Kidney epithelial cell (primary cell): ENCODE measurements at regions not wholly inside any gene's neighbourhood (a gene's known extent, or its start where the extent isn't known, plus 50 kb on each side); places are given as distances from the start of the nearest gene placed in this dataset.
"Not testable (repeated sequence)": the region's sequence is repeated elsewhere in the genome, so short reads cannot be mapped to it uniquely, and the experiment has no call there.

Source experiments
- DNase-seq: peaks from one replicate; pipeline ENCODE4 v3.0.0-alpha.2; 2010; ENCODE audit warnings: low read depth
- H3K27me3 ChIP-seq: 2 replicates; pipeline ENCODE4 v1.6.0; 2011; ENCODE audit warnings: low read length; ENCODE audit not compliant: control insufficient read depth, insufficient read depth
- H3K36me3 ChIP-seq: 2 replicates; pipeline ENCODE4 v1.5.1; 2011; ENCODE audit warnings: low read length; ENCODE audit not compliant: control insufficient read depth, insufficient read depth
- H3K4me3 ChIP-seq: 2 replicates; pipeline ENCODE4 v1.5.1; 2011; ENCODE audit warnings: low read depth, mild to moderate bottlenecking, control low read depth, low read length
- TF ChIP-seq, protein P1 (sequence below): IDR thresholded peaks from 2 replicates; pipeline ENCODE4 v1.5.1; 2011; ENCODE audit warnings: mild to moderate bottlenecking, moderate library complexity, low read length, control low read depth, inconsistent platforms; ENCODE audit not compliant: insufficient read depth, poor library complexity, severe bottlenecking

DNA sequence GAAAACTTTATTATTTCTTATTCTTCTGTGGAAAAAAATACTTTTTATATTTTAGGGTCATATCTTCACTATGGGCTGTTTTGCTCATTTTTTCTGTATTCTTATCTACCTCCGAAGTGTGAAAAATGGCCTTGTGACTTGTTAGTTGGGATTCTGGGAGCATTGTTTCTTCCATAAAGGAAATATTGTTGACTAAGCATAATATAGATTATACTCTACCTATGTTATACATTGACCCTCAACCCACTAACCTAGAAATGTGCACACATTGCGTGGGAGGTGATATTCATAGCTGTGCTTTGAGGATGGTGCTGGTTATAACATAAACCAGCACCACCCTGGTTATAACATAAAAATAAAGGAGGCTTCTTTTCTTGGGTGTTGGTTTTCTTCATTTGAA, 259.2 kb upstream of the AADAT start:
- no peak for DNase-seq
- no peak overlapping the region for H3K4me3 ChIP-seq

DNA sequence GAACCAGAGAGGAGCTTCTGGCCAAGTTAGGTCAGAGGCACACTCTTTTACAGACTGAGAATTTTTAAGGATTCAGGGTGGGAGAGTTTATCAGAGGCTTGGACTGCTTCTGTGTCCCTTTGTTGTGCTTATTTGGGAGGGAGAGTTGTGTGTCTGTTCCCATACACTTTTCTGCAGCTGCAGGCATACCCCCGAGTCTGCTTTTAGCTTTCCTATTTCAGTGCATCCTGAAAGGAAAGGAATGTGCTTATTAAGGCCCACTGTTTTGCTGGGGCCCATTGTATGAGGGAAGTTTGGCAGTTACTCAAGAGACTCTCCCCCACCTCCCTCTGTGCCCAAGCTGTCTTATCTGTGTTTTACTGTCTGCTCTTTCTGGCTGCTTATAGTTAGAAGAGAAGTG, 257.4 kb upstream of the AADAT start:
- DNase-seq, H3K27me3 ChIP-seq, H3K4me3 ChIP-seq, H3K36me3 ChIP-seq: not testable (repeated sequence)

More for the DNA sequence above, 259.2 kb upstream of the AADAT start:
- no peaks in the 10 kb centered on the region for H3K36me3 ChIP-seq
- no peaks in the 10 kb centered on the region for H3K27me3 ChIP-seq
- TF ChIP-seq, protein P1, sequence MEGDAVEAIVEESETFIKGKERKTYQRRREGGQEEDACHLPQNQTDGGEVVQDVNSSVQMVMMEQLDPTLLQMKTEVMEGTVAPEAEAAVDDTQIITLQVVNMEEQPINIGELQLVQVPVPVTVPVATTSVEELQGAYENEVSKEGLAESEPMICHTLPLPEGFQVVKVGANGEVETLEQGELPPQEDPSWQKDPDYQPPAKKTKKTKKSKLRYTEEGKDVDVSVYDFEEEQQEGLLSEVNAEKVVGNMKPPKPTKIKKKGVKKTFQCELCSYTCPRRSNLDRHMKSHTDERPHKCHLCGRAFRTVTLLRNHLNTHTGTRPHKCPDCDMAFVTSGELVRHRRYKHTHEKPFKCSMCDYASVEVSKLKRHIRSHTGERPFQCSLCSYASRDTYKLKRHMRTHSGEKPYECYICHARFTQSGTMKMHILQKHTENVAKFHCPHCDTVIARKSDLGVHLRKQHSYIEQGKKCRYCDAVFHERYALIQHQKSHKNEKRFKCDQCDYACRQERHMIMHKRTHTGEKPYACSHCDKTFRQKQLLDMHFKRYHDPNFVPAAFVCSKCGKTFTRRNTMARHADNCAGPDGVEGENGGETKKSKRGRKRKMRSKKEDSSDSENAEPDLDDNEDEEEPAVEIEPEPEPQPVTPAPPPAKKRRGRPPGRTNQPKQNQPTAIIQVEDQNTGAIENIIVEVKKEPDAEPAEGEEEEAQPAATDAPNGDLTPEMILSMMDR, result no peak

- TF ChIP-seq, protein P1, result no peak
- Histone ChIP-seq H3K27me3 (no peaks in the 10 kb centered on the region), H3K36me3 (no peaks in the 10 kb centered on the region), H3K4me3 (no peak overlapping the region)
- DNase-seq, result no peak
Observed at GRCh38 chr4:170339522-170339921, 249.8 kb upstream of the AADAT start.

- DNase-seq, result no peak
- Histone ChIP-seq H3K4me3 (no peak overlapping the region), H3K36me3 (no peaks in the 10 kb centered on the region), H3K27me3 (no peaks in the 10 kb centered on the region)
- TF ChIP-seq, protein P1, result no peak
Observed at GRCh38 chr4:170336238-170336775, 246.6 kb upstream of the AADAT start.

DNA sequence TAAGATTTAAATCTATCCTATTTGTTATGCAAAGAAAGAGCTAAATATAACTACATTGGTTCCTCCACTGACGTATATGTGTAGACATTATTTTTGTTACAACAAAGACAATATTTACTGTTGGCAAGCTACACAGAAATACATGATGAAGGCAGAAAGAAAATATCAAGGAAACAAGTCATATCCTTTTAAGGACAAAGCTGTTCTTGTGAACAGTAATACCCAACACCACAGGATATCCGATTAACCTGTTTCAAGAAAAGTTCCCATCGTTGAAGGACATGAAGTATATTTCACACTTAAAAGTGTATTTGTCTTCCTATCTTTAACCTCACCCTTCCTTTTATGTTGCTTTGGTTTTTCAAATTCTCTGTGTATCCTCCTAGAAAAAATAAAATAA, 235.8 kb upstream of the AADAT start:
- Histone ChIP-seq H3K36me3 (no peaks in the 10 kb centered on the region), H3K27me3 (no peaks in the 10 kb centered on the region), H3K4me3 (no peak overlapping the region)
- TF ChIP-seq, protein P1, result no peak
- no peak for DNase-seq

GRCh38 chr4:170323623-170324022, 233.9 kb upstream of the AADAT start:
- no peak overlapping the region for H3K4me3 ChIP-seq
- TF ChIP-seq, protein P1, result no peak
- DNase-seq, result no peak
- H3K36me3 ChIP-seq, result no peaks in the 10 kb centered on the region
- H3K27me3 ChIP-seq, result no peaks in the 10 kb centered on the region
